ENCODE measurements at regions not wholly inside any gene's neighbourhood (a gene's known extent, or its start where the extent isn't known, plus 50 kb on each side); places are given as distances from the start of the nearest gene placed in this dataset.

- H3K9me3 ChIP-seq, result no peaks in the 10 kb centered on the region
- H3K27ac ChIP-seq (replicated peaks in 1 of 4), result no peak overlapping the region
- no peaks in the 10 kb centered on the region for H3K27me3 ChIP-seq
- DNase-seq (ENCODE audit: extremely low spot score), result no peak
- intact Hi-C loops (cut with DNase I), result no loop called here
- peaks cover 0 to 15% (median 3%) of the 10 kb centered on the region in 4 donors for H3K4me1 ChIP-seq
- H3K4me3 ChIP-seq, result no peak overlapping the region
- TF ChIP-seq POLR2A (IDR thresholded peaks at IDR 0.05; ENCODE audit: low read depth) (no peak), EP300 (IDR thresholded peaks at IDR 0.05) (no peak), CTCF (IDR thresholded peaks at IDR 0.05) (no peak), POLR2AphosphoS5 (IDR thresholded peaks at IDR 0.05) (no peak)
- WGBS, result 0% methylated on average over 1 of the region's 1 CpG
- H3K36me3 ChIP-seq, result no peaks in the 10 kb centered on the region
Measured at GRCh38 chr7:114835861-114836260, 86.0 kb upstream of the MDFIC start.

DNA sequence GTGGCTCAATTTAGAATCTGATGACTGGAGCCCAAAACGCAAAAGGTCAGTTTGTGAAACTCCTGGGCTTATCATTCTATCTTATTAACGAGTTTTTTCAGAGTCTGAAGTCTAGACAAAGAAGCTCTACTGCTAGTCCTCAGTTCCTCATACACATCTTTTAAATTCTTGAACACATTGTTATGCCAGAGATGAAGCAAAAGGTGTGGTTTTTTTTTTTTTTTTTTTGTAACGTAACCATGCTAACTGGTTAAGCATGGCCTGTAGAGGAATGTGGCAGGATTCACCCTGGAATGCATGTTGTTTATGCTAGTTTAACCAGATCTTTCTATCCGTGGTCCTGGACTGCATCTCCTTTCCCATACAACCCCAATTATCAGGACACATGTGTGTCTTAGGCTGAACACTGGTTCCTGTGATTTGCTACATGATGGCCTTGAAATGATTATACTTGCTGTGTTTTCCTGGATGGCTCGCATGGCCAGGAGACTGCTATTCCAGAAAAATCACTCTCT, 79.3 kb upstream of the MDFIC start:
- 60% methylated on average over 5 of the region's 5 CpGs for WGBS
- intact Hi-C loops (cut with DNase I), result no loop called here

GRCh38 chr7:114843102-114843501, 78.8 kb upstream of the MDFIC start:
- no peak overlapping the region for H3K4me3 ChIP-seq
- no peak overlapping the region for H3K27ac ChIP-seq (replicated peaks in 1 of 4)
- H3K27me3 ChIP-seq, result no peaks in the 10 kb centered on the region
- no peaks in the 10 kb centered on the region for H3K9me3 ChIP-seq
- H3K4me1 ChIP-seq, result peaks cover 0 to 26% (median 9%) of the 10 kb centered on the region in 4 donors
- 95% methylated on average over 3 of the region's 3 CpGs for WGBS
- DNase-seq (ENCODE audit: extremely low spot score), result no peak
- intact Hi-C loops (cut with DNase I), result no loop called here
- TF ChIP-seq EP300 (IDR thresholded peaks at IDR 0.05) (no peak), POLR2AphosphoS5 (IDR thresholded peaks at IDR 0.05) (no peak), CTCF (IDR thresholded peaks at IDR 0.05) (no peak), POLR2A (IDR thresholded peaks at IDR 0.05; ENCODE audit: low read depth) (no peak)
- no peaks in the 10 kb centered on the region for H3K36me3 ChIP-seq

More for the DNA sequence above, 79.3 kb upstream of the MDFIC start:
- no peak for DNase-seq (ENCODE audit: extremely low spot score)
- Histone ChIP-seq H3K4me3 (no peak overlapping the region), H3K4me1 (peaks cover 0 to 26% (median 9%) of the 10 kb centered on the region in 4 donors), H3K36me3 (no peaks in the 10 kb centered on the region), H3K27ac (replicated peaks in 1 of 4) (no peak overlapping the region), H3K27me3 (no peaks in the 10 kb centered on the region), H3K9me3 (no peaks in the 10 kb centered on the region)
- no peak for TF ChIP-seq POLR2A (IDR thresholded peaks at IDR 0.05; ENCODE audit: low read depth)
- TF ChIP-seq CTCF (IDR thresholded peaks at IDR 0.05), result no peak
- no peak for TF ChIP-seq POLR2AphosphoS5 (IDR thresholded peaks at IDR 0.05)
- TF ChIP-seq EP300 (IDR thresholded peaks at IDR 0.05), result no peak

DNA sequence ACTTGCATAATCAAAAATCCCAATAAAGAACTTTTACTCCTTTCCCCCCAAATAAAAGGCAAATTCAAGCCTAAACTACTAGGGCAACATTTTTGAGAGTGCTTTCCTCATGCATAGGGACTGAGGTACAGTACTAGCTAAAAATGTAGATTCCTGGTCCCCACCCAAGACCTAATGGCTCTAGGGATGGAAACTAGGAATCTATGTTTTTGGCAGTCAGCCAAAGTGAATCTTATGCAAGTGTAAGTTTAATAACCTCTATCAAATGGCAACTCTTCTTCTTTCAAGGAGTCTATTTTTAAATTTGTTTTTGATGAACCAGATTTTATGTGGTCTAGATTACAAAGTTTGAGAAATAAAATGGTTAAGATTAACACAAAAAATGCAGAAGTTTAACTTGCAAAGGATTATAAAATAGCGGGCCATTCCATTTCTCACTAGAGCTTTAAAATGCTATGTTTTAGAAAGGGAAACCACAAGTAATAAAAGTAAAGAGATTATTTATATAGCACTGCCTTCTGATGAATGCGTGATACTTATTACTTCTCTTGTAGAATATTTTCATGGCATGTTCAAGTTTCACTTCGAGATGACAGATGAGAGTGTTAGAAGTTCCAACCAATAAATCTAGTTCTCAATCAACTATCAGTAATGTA, 70.4 kb upstream of the MDFIC start:
- DNase-seq (ENCODE audit: extremely low spot score), result no peak
- Histone ChIP-seq H3K4me1 (peaks cover 0 to 15% (median 12%) of the 10 kb centered on the region in 4 donors), H3K27ac (replicated peaks in 1 of 4) (no peak overlapping the region), H3K4me3 (no peak overlapping the region), H3K36me3 (no peaks in the 10 kb centered on the region), H3K9me3 (no peaks in the 10 kb centered on the region), H3K27me3 (no peaks in the 10 kb centered on the region)
- no peak for TF ChIP-seq CTCF (IDR thresholded peaks at IDR 0.05)
- no peak for TF ChIP-seq POLR2A (IDR thresholded peaks at IDR 0.05; ENCODE audit: low read depth)
- TF ChIP-seq EP300 (IDR thresholded peaks at IDR 0.05), result no peak
- TF ChIP-seq POLR2AphosphoS5 (IDR thresholded peaks at IDR 0.05), result no peak
- intact Hi-C loops (cut with DNase I), result no loop called here
- 32% methylated on average over 3 of the region's 3 CpGs for WGBS

DNA sequence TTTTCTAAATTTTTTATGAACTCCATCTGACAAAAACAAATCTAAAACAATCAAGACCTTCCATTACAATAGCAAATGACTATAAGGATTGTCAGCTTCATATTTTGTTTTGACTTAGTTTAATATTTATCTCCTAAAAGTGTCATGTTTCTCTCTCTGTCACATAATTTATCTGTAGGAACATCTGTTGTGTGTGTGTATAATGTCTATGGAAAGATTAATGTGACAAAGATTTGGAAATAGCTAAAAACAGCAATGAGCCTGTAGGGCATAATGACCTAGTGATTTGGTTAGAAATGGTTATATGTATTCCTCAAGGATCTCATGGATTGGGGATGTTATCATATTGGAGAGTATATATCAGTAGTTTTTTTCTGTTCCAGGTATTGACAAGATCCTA, 69.6 kb upstream of the MDFIC start:
- Histone ChIP-seq H3K4me3 (no peak overlapping the region), H3K27me3 (no peaks in the 10 kb centered on the region), H3K4me1 (peaks cover 0 to 17% (median 13%) of the 10 kb centered on the region in 4 donors), H3K27ac (replicated peaks in 1 of 4) (no peak overlapping the region), H3K9me3 (no peaks in the 10 kb centered on the region), H3K36me3 (no peaks in the 10 kb centered on the region)
- no peak for TF ChIP-seq POLR2A (IDR thresholded peaks at IDR 0.05; ENCODE audit: low read depth)
- TF ChIP-seq EP300 (IDR thresholded peaks at IDR 0.05), result no peak
- TF ChIP-seq POLR2AphosphoS5 (IDR thresholded peaks at IDR 0.05), result no peak
- TF ChIP-seq CTCF (IDR thresholded peaks at IDR 0.05), result no peak
- no peak for DNase-seq (ENCODE audit: extremely low spot score)
- intact Hi-C loops (cut with DNase I), result no loop called here
